Fibroblast of the aortic adventitia (primary cell): ENCODE measurements at regions not wholly inside any gene's neighbourhood (a gene's known extent, or its start where the extent isn't known, plus 50 kb on each side); places are given as distances from the start of the nearest gene placed in this dataset.

Experiments used
- DNase-seq: peaks from one replicate; pipeline ENCODE4 v3.0.0-alpha.2; 2010; ENCODE audit warnings: low read depth
- H3K4me3 ChIP-seq: 2 replicates; pipeline ENCODE4 v1.5.1; 2011; ENCODE audit warnings: low read depth, mild to moderate bottlenecking, control low read depth, low read length, moderate library complexity
- TF ChIP-seq, protein P1 (sequence below): IDR thresholded peaks from 2 replicates; pipeline ENCODE4 v1.5.1; 2011; ENCODE audit warnings: mild to moderate bottlenecking, low read length, control low read depth, inconsistent platforms; ENCODE audit not compliant: insufficient read depth

DNA sequence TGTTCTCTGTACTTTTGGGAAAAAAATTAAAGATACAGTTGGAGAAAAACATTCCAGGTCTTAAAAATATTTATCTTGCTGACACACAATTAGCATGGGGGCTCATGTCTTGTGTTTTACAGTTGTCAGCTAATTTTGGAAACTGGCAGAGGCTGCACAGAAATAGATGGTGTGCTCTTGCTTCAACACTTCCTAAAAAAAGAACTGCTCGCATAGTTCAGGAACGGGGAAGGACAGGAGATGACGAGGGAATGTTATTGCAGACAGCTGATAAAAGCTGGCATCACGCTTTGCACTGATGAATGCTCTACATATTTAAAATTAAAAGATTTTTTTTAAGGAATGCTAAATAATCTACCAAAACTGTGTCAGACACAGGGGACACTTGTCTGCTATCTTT, 103.5 kb upstream of the CELF2 start:
- no peak overlapping the region for H3K4me3 ChIP-seq
- TF ChIP-seq, protein P1, sequence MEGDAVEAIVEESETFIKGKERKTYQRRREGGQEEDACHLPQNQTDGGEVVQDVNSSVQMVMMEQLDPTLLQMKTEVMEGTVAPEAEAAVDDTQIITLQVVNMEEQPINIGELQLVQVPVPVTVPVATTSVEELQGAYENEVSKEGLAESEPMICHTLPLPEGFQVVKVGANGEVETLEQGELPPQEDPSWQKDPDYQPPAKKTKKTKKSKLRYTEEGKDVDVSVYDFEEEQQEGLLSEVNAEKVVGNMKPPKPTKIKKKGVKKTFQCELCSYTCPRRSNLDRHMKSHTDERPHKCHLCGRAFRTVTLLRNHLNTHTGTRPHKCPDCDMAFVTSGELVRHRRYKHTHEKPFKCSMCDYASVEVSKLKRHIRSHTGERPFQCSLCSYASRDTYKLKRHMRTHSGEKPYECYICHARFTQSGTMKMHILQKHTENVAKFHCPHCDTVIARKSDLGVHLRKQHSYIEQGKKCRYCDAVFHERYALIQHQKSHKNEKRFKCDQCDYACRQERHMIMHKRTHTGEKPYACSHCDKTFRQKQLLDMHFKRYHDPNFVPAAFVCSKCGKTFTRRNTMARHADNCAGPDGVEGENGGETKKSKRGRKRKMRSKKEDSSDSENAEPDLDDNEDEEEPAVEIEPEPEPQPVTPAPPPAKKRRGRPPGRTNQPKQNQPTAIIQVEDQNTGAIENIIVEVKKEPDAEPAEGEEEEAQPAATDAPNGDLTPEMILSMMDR: no peak
- peak; percentile 69 for DNase-seq

DNA sequence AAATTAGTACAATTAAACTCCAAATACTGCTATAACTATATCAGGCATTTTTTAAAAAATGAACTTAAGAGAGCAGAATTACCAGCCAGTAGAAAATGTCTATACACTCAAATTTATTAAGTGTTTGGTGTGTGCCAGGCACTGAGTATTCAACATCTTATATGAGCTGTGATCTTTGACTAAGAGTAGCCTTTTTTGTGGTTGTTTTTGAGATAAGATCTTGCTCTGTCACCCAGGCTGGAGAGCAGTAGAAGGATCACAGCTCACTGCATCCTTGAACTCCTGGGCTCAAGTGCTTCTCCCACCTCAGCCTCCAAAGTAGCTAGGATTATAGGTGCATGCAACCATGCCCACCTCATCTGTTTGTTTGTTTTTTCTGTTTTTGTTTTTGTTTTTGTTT, 102.5 kb upstream of the CELF2 start:
- DNase-seq: no peak
- TF ChIP-seq, protein P1: no peak
- H3K4me3 ChIP-seq: no peak overlapping the region

DNA sequence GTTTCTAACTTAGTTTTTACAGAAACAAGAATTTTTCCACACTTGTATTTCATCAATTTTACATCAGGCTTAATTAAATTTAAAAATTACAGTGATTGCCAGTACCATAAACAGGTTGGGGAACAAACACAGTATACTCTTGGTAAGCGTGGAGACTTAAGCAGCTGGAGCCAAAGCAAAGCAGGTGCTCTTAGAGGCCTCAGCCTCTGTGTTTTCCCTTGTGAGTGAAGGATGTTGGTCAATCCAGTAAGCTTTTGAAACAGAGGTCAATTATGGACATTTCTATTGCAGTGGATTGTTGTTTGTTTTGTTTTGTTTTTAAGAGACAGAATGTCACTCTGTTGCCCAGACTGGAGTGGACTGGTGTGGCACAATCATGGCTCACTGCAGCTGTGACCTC, 100.6 kb upstream of the CELF2 start:
- DNase-seq: no peak
- H3K4me3 ChIP-seq: no peak overlapping the region
- TF ChIP-seq, protein P1: no peak

DNA sequence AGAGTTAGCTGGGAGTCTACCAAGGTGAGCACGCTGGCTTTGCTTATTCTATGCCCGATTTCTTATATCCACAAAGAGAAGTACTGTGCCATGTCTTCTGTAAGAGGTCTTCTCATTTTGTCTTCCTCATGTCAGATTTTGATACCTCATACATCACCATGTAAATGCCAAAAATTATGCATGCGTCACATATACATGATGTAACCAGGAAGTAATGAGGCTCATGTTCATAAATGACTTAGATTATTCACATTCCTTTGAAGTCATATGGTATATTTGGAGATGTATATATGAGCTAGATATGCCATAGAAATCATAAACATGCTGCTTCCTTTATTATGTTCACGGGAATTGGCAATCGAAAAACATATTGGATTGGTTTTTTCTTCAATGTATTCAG, 97.7 kb upstream of the CELF2 start:
- TF ChIP-seq, protein P1: no peak
- no peak for DNase-seq
- no peak overlapping the region for H3K4me3 ChIP-seq

DNA sequence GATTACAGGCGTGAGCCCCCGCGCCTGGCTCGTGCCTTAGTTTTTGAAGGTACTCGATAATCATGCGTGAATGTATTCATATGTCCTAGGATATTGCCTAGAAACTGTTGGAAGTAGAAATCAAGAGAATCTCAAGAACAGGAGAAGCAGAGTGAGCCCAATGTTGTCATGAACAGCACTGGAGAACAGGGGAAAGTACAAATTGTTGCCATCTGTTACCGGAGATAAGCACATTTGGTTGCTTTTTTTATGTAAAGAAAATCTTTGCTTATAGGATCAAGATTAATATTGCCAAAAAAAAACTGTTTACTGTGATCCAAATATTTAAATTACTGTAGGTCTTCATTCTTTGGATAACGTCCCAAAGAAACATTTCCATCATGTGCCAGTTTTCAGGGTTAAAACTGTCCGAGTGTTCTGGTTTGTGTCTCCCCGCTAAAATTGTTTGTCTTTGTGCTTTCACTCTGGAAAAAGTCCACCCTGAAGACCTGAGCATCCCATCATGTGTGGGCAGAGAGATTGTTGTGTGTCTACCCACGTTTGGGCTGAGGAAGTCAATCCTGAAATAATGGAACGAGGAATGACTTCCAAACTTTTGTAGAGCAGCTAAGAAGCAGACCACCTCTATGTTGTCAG, 95.7 kb upstream of the CELF2 start:
- TF ChIP-seq, protein P1: no peak
- no peak for DNase-seq
- no peak overlapping the region for H3K4me3 ChIP-seq

DNA sequence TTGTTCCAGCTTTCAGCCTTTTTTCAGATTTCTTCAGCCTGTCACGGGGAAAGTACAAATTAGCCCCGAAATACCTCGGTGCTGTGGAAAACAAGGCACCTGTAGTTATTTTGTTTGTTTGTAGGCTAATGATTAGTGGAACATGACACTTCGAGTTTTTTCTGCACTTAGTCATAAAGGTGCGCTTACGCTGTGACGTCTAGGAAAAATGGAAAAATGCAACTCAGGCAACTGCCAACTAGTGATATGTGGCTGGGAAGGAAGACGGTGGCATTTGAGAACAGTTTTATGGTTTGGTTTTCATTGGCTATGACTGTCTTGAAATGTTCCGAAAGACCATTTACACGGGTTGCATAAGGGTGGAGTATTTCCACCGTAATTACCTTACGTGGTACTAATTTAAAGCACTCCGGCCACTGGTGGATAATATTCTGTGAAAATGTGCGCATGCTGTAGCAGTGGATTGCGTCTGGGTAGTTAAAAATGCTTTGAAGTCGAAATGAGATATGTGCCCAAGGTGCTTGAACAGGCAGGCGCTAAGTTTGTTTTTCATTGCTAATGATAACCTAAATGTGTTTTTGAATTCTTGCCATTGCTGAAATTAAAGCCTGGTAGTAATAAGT, 94.5 kb upstream of the CELF2 start:
- no peak overlapping the region for H3K4me3 ChIP-seq
- no peak for DNase-seq
- TF ChIP-seq, protein P1: no peak

DNA sequence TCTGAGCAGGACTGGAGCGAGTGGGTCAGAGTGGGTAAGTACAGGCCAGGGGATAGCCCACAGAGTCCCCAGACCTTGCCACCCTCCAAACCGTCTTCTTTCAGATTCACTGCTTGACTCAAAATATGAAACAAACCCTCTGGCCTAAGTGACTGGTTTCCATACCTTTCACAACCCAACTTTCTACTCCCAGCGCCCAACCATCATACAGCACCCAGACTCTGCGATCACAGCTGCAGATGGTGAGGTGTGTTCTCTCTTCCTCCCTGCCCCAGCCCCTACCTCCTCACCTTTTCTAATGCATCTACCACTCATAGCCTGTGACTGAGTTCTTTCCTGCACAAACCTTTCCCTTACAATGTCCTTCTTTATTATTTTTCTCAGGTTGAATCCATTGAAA, 92.0 kb upstream of the CELF2 start:
- H3K4me3 ChIP-seq: no peak overlapping the region
- no peak for DNase-seq
- TF ChIP-seq, protein P1: no peak
